LNCAP (cell line): ENCODE measurements at regions not wholly inside any gene's neighbourhood (a gene's known extent, or its start where the extent isn't known, plus 50 kb on each side); places are given as distances from the start of the nearest gene placed in this dataset.

Source experiments
- TF ChIP-seq, protein P1 (sequence below): fragments of 450-650 bp; IDR thresholded peaks from 2 replicates; pipeline ENCODE4 v1.5.1; 2017; ENCODE audit warnings: mild to moderate bottlenecking

DNA sequence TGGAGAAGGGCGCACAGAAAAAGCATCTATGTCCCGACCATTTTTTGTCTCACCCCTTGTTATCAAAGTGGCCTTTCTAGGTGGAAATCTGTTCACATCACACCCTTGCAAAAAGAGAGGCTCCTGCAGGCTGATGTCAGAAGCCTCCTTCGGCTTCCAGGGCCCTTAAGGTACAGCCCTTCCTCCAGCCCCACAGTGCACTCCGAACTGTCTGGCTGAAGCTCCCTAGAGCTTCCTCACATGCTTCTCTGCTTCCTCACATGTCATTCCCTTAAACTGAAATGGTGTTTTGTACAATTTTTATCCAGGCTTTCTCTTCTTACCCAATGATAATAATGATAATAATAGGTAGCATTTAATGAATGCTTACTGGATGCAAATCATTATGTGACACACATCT lies 210.3 kb downstream of the INHBA start:
- TF ChIP-seq, protein P1, sequence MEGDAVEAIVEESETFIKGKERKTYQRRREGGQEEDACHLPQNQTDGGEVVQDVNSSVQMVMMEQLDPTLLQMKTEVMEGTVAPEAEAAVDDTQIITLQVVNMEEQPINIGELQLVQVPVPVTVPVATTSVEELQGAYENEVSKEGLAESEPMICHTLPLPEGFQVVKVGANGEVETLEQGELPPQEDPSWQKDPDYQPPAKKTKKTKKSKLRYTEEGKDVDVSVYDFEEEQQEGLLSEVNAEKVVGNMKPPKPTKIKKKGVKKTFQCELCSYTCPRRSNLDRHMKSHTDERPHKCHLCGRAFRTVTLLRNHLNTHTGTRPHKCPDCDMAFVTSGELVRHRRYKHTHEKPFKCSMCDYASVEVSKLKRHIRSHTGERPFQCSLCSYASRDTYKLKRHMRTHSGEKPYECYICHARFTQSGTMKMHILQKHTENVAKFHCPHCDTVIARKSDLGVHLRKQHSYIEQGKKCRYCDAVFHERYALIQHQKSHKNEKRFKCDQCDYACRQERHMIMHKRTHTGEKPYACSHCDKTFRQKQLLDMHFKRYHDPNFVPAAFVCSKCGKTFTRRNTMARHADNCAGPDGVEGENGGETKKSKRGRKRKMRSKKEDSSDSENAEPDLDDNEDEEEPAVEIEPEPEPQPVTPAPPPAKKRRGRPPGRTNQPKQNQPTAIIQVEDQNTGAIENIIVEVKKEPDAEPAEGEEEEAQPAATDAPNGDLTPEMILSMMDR, result no peak

DNA sequence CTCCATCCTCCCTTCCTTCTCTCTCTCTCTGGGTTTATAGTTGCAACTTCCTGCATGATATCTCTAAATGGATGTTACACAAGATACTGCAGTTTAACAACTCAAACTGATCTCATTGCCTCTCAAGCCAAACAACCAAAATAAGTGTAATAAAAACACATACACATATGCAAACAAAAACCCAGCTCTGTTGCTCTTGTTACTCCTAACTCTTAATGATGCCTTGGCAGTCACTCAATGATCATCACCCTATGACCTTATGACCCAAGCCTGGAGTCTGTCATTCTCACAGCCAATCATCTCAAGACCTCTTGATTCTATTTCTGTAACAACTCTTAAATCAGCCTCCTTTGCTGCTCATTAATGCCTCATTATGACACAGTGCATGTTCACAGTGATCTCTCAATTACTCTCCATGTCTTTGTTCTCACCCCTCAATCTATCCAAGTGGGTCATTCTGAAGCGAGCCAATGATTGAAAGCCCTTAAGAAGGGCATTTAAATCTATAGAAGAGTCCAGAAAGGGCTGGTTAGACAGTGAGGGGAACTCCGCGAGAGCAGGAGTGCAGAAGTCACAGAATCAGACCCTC lies 210.9 kb downstream of the INHBA start:
- TF ChIP-seq, protein P1, result no peak

DNA sequence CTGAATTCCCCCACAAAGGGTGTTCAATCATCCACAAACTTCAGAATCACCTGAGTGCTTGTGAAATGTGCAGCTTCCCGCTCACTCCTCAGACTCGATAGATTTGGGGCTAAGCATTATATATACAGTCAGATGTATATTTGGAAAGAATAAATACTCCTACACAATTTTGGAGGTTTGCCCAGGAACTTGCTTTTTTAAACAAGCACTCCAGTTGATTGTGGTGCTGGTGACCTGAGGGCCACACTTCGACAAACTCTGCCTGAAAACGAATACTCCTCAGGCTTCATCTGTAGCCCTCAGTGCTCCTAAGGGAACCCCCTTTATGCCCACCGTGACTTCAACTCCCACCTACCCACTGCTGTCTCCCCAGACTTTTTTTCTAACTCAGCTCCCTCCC lies 211.6 kb downstream of the INHBA start:
- TF ChIP-seq, protein P1, result no peak

DNA sequence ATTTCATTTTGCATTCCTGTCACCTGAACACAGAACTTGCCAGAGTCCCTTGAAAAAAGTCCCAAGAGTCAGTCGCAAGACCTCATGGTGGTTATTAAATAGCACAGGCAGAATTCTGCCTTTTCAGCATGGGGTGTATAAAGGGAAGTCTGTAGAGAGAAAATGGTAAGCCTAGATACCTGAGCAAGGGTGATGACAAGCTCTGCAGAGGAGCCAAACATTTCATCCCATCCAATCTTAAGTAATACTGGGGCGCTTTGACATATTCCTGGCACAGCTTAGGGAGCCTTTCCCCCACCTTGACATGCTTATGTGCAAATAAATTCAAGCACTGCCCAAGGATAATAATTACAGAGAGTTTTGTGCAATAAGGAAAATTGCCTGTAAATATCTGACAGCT lies 213.0 kb downstream of the INHBA start:
- TF ChIP-seq, protein P1, result no peak

DNA sequence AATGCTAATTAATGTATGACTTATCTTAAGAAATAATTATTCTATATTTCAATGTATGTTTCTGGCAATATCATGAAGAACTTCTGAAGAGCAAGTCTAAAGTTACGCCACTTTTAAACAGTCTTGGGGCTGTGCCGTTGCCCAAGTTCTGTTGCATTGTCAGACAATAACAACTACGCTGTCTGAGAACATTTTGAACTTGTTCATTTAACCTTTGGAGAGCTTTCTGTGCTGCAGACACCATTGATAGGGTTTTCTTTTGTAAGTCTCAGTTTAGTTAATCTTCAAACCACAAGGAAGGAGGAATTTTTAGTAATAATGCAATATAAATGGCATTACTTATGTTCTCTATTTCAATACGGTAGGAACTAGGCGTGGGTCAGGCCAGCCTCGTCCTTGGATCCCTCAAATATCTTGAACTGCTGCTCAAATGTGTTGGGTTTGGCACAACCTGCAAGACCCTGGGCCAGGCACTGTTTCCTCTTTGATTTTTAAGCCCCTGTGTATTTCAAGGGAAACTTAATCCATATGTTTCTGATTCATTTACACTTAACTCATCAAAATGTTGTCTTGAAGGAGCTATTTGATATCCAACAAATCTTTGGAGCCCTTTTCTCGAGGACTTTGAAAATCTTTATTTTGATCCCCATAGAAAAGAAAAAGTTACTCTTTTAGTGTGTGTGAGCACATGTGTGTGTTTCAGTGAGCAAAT lies 215.5 kb downstream of the INHBA start:
- TF ChIP-seq, protein P1, result no peak

DNA sequence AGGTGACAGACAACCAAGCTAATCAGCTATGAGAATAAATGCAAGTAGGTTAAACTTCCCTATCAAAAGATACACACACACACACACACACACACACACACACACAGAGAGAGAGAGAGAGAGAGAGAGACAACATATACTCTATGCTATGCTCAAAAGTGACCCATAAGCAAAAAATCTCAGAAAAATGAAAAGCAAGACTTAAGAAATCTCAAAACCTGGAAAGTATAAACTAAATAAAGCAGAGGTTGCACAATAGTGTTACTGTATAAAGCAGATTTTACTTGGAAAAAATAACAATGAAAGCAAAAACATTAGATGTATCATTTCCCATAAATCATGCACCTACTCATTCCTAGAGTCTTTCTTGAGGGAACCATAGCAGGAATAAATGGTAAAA lies 221.5 kb downstream of the INHBA start:
- TF ChIP-seq, protein P1, result no peak

DNA sequence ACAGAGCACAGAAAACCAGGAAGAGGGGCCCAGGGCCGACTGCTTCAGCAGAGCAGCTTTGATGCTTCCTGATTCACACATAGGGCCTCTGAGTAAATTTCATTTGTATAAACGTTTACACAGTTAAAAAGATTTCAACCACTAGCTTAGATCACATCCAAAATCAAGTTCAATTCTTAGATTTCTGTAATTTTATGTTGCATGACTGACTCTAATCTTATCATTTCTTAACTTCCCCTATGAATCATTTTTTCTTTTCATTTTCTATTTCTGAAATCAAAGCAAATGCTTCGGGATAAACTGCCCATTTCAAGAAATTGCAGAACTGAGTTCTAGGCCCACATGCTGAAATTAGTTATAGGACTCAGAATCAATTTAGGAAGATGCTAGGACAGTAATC lies 224.7 kb downstream of the INHBA start:
- TF ChIP-seq, protein P1, result no peak

DNA sequence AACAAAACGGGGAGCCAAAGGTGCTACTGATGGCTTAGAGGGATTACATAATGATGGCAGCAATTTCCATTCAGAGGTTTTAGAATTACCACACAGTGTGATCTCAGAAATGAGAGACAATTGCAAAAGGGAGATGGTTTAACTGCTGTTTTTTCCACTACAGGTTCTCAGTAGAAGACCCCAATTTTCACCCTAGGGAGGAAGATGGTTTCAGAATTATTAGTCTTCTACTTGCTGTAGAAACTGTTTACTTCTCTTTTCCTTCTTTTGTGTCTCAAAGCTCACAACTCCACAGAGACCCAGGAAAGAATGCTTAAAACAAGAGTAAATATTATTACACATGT lies 226.5 kb downstream of the INHBA start:
- TF ChIP-seq, protein P1, result no peak
